Activated CD4-positive, alpha-beta memory T cell treated with anti-CD3 and anti-CD28 coated beads for 36 hours (primary cell): ENCODE measurements at regions not wholly inside any gene's neighbourhood (a gene's known extent, or its start where the extent isn't known, plus 50 kb on each side); places are given as distances from the start of the nearest gene placed in this dataset.

ENCODE experiments used
- CTCF ChIA-PET: fragments of 350-600 bp; sonication (Branson Sonifier 250); formaldehyde crosslinking; loops from one replicate; lab custom pipeline; 2021; ENCODE audit warnings: antibody characterized with exemption, inconsistent platforms; lab: Charles Lee
- POLR2A ChIA-PET: fragments of 350-600 bp; sonication (Branson Sonifier 250); formaldehyde crosslinking; loops from one replicate; lab custom pipeline; 2021; ENCODE audit warnings: antibody characterized with exemption; lab: Charles Lee
- DNase-seq: peaks from one replicate; pipeline ENCODE4 v3.0.0-alpha.2; 2020
- H3K27ac Mint-ChIP-seq: one replicate; pipeline ENCODE4 v1.8.0; 2021; ENCODE audit warnings: mixed read lengths
- H3K27me3 Mint-ChIP-seq: one replicate; pipeline ENCODE4 v1.8.0; 2021; ENCODE audit warnings: mixed read lengths
- H3K36me3 Mint-ChIP-seq: one replicate; pipeline ENCODE4 v1.8.0; 2021; ENCODE audit warnings: mixed read lengths
- H3K4me1 Mint-ChIP-seq: one replicate; pipeline ENCODE4 v1.8.0; 2021; ENCODE audit warnings: low read depth, mixed read lengths
- H3K4me3 Mint-ChIP-seq: one replicate; pipeline ENCODE4 v1.8.0; 2021; ENCODE audit warnings: mild to moderate bottlenecking, mixed read lengths
- H3K9me3 Mint-ChIP-seq: one replicate; pipeline ENCODE4 v1.8.0; 2021; ENCODE audit warnings: mixed read lengths
- intact Hi-C: fragments of 100-400 bp; cut with micrococcal nuclease; formaldehyde crosslinking; loops from one replicate; pipeline ENCODE4 v1.15.1; 2023

- Mint-ChIP-seq H3K36me3 (no peaks in the 10 kb centered on the region), H3K9me3 (no peaks in the 10 kb centered on the region), H3K4me3 (no peak overlapping the region), H3K4me1 (no peaks in the 10 kb centered on the region), H3K27me3 (no peaks in the 10 kb centered on the region), H3K27ac (no peak overlapping the region)
- ChIA-PET CTCF (no interaction called here), POLR2A (no interaction called here)
- intact Hi-C loops, result no loop called here
- no peak for DNase-seq
Measured at GRCh38 chr14:34003691-34004090, 52.8 kb upstream of the EGLN3 start.

GRCh38 chr14:34003082-34003668, 52.3 kb upstream of the EGLN3 start:
- H3K4me3 Mint-ChIP-seq, result no peak overlapping the region
- no peak overlapping the region for H3K27ac Mint-ChIP-seq
- ChIA-PET CTCF (no interaction called here), POLR2A (no interaction called here)
- H3K36me3 Mint-ChIP-seq, result no peaks in the 10 kb centered on the region
- no peaks in the 10 kb centered on the region for H3K4me1 Mint-ChIP-seq
- no peak for DNase-seq
- H3K9me3 Mint-ChIP-seq, result no peaks in the 10 kb centered on the region
- no peaks in the 10 kb centered on the region for H3K27me3 Mint-ChIP-seq
- intact Hi-C loops, result no loop called here
